Mucosa of stomach (tissue), 1 donor: ENCODE measurements at regions not wholly inside any gene's neighbourhood (a gene's known extent, or its start where the extent isn't known, plus 50 kb on each side); places are given as distances from the start of the nearest gene placed in this dataset.

Experiments used
- H3K27me3 ChIP-seq: one replicate; pipeline ENCODE4 v1.7.0; 2013; ENCODE audit warnings: mild to moderate bottlenecking, low read length; ENCODE audit not compliant: control insufficient read depth, insufficient read depth
- H3K36me3 ChIP-seq: one replicate; pipeline ENCODE4 v1.7.0; 2013; ENCODE audit warnings: low read length; ENCODE audit not compliant: control insufficient read depth, insufficient read depth
- H3K4me1 ChIP-seq: one replicate; pipeline ENCODE4 v1.7.0; 2013; ENCODE audit warnings: mild to moderate bottlenecking, low read length; ENCODE audit not compliant: control insufficient read depth, insufficient read depth
- H3K4me3 ChIP-seq: one replicate; pipeline ENCODE4 v1.7.0; 2013; ENCODE audit warnings: low read length
- H3K9ac ChIP-seq: one replicate; pipeline ENCODE4 v1.7.0; 2013; ENCODE audit warnings: mild to moderate bottlenecking, low read length, moderate library complexity
- H3K9me3 ChIP-seq: one replicate; pipeline ENCODE4 v1.7.0; 2013; ENCODE audit warnings: mild to moderate bottlenecking, low read length, moderate library complexity; ENCODE audit not compliant: control insufficient read depth
- donor health status: Pancreatic carcinoma.

- no peaks in the 10 kb centered on the region for H3K36me3 ChIP-seq
- H3K9ac ChIP-seq, result no peak overlapping the region
- no peaks in the 10 kb centered on the region for H3K9me3 ChIP-seq
- no peaks in the 10 kb centered on the region for H3K4me1 ChIP-seq
- H3K27me3 ChIP-seq, result no peaks in the 10 kb centered on the region
- no peak overlapping the region for H3K4me3 ChIP-seq
Observed at GRCh38 chr22:47540011-47540410, 777.6 kb downstream of the TBC1D22A start.

- Histone ChIP-seq H3K4me1 (no peaks in the 10 kb centered on the region), H3K9ac (no peak overlapping the region)
Observed at GRCh38 chr22:47539374-47539773, 776.9 kb downstream of the TBC1D22A start.

GRCh38 chr22:47535681-47536080, 773.2 kb downstream of the TBC1D22A start:
- H3K9me3 ChIP-seq, result no peaks in the 10 kb centered on the region
- no peak overlapping the region for H3K4me3 ChIP-seq
- no peaks in the 10 kb centered on the region for H3K27me3 ChIP-seq
- no peaks in the 10 kb centered on the region for H3K36me3 ChIP-seq
- no peaks in the 10 kb centered on the region for H3K4me1 ChIP-seq
- H3K9ac ChIP-seq, result no peak overlapping the region

More at GRCh38 chr22:47539374-47539773, 776.9 kb downstream of the TBC1D22A start:
- no peaks in the 10 kb centered on the region for H3K27me3 ChIP-seq
- H3K9me3 ChIP-seq, result no peaks in the 10 kb centered on the region
- no peaks in the 10 kb centered on the region for H3K36me3 ChIP-seq
- H3K4me3 ChIP-seq, result no peak overlapping the region

DNA sequence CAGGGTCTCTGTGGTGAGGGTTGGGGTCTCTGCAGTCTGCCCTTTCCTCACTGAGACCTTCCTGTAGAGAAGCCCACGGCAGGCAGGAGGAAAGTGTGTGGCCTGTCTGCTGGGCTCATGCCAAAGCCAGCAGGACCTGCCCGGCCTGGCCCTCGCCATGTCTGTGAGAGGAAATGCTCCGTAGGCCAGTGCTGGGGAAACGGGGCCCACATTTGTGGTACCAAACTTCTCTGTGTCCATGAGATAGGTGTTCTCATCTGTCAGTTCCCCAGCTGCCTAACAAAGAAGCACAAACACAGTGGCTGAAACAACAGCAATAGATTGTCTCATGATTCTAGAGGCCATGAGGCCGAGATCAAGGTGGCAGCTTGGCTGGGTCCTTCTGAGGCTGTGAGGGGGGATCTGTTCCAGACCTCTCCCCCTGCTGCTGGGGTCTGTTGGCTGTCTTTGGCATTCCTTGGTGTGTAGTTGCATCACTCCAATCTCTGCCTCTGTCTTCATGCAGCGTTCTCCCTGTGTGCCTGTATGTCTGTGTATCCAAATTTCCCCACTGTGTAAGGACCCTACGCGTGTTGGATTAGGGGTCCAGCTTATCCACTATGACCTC, 772.5 kb downstream of the TBC1D22A start:
- H3K4me1 ChIP-seq, result no peaks in the 10 kb centered on the region
- no peak overlapping the region for H3K4me3 ChIP-seq
- H3K36me3 ChIP-seq, result no peaks in the 10 kb centered on the region
- no peaks in the 10 kb centered on the region for H3K9me3 ChIP-seq
- no peak overlapping the region for H3K9ac ChIP-seq
- H3K27me3 ChIP-seq, result no peaks in the 10 kb centered on the region

GRCh38 chr22:47533961-47534803, 771.7 kb downstream of the TBC1D22A start:
- no peaks in the 10 kb centered on the region for H3K4me1 ChIP-seq
- no peaks in the 10 kb centered on the region for H3K36me3 ChIP-seq
- H3K4me3 ChIP-seq, result no peak overlapping the region
- H3K9me3 ChIP-seq, result no peaks in the 10 kb centered on the region
- H3K9ac ChIP-seq, result no peak overlapping the region
- H3K27me3 ChIP-seq, result no peaks in the 10 kb centered on the region

DNA sequence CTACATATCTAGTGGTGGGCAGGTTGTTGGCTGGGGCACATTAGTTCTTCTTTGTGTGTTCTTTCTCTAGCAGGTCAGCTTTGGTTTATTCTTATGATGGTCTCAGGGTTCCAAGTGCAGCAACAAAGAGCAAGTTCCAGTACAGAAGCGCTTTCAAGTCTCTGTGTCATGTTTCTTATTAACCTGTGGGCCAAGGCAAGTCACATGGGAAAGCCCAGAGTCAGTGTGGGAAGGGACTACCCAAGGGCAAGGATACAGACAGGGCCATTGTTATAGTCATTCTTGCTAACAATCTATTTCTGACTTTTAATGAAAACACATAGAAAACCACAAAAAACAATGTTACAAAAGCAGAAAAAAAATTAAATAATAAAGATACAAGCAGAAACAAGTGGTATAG, 754.6 kb downstream of the TBC1D22A start:
- Histone ChIP-seq H3K36me3 (no peaks in the 10 kb centered on the region), H3K9ac (no peak overlapping the region), H3K4me1 (no peaks in the 10 kb centered on the region), H3K27me3 (no peaks in the 10 kb centered on the region), H3K9me3 (no peaks in the 10 kb centered on the region), H3K4me3 (no peak overlapping the region)

GRCh38 chr22:47515384-47516125, 753.1 kb downstream of the TBC1D22A start:
- Histone ChIP-seq H3K27me3 (no peaks in the 10 kb centered on the region), H3K36me3 (no peaks in the 10 kb centered on the region), H3K4me1 (no peaks in the 10 kb centered on the region), H3K9me3 (no peaks in the 10 kb centered on the region), H3K4me3 (no peak overlapping the region), H3K9ac (no peak overlapping the region)

GRCh38 chr22:47512617-47513016, 750.2 kb downstream of the TBC1D22A start:
- Histone ChIP-seq H3K27me3 (no peaks in the 10 kb centered on the region), H3K4me3 (no peak overlapping the region), H3K9me3 (no peaks in the 10 kb centered on the region), H3K36me3 (no peaks in the 10 kb centered on the region), H3K9ac (no peak overlapping the region), H3K4me1 (no peaks in the 10 kb centered on the region)

GRCh38 chr22:47504962-47505361, 742.5 kb downstream of the TBC1D22A start:
- H3K36me3 ChIP-seq, result no peaks in the 10 kb centered on the region
- no peak overlapping the region for H3K9ac ChIP-seq
- H3K4me1 ChIP-seq, result no peaks in the 10 kb centered on the region
- no peaks in the 10 kb centered on the region for H3K27me3 ChIP-seq
- no peaks in the 10 kb centered on the region for H3K9me3 ChIP-seq
- H3K4me3 ChIP-seq, result no peak overlapping the region

DNA sequence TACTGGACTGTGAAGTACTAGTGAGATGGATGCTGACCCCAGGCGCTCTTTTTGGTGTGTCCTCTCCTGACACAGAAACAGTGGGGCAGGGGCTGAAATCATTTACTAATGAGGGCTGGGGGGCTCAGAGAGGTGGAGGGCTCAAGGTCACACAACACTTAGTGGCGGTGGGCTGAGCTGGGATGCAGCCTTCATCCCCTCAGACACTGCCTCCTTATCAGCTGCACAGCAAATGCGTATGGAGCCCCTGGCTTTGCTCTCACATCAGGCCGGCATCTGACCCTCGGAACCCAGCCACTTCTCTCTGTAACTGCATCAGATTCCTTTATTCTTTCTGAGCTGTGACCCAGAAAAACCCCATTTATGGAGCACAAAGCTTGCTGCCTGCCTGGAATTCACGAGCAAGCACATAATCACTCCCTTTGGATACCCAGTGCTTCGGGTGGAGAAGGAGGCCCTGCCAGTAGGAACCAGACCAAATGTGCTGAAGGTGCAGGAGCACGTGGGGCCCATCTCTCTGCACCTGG, 736.6 kb downstream of the TBC1D22A start:
- H3K36me3 ChIP-seq, result no peaks in the 10 kb centered on the region
- H3K27me3 ChIP-seq, result no peaks in the 10 kb centered on the region
- no peaks in the 10 kb centered on the region for H3K9me3 ChIP-seq
- H3K4me1 ChIP-seq, result no peaks in the 10 kb centered on the region
- no peak overlapping the region for H3K9ac ChIP-seq
- H3K4me3 ChIP-seq, result no peak overlapping the region

DNA sequence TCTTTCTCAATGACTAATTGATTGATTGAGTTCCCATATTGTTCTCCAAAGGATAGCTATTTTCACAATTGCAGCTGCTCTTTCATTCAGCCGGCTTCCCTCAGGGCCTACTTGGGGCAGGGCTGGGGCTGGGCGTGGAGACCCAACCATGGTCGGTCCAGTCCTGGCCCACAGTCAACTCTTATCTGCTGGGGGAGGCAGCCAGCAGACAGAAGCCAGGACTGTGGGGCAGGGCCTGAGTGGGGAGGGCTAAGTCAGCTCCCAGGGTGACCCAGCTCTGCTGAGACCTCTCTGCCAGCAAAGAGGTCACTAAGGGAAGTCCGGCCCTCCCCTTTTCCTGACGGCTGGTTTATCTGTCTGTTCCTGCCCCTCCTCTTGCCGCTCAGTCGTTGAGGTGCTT, 735.2 kb downstream of the TBC1D22A start:
- no peaks in the 10 kb centered on the region for H3K36me3 ChIP-seq
- no peaks in the 10 kb centered on the region for H3K4me1 ChIP-seq
- no peaks in the 10 kb centered on the region for H3K27me3 ChIP-seq
- no peak overlapping the region for H3K4me3 ChIP-seq
- H3K9ac ChIP-seq, result no peak overlapping the region
- no peaks in the 10 kb centered on the region for H3K9me3 ChIP-seq

- Histone ChIP-seq H3K4me1 (no peaks in the 10 kb centered on the region), H3K4me3 (no peak overlapping the region), H3K9me3 (no peaks in the 10 kb centered on the region), H3K9ac (no peak overlapping the region), H3K27me3 (no peaks in the 10 kb centered on the region), H3K36me3 (no peaks in the 10 kb centered on the region)
Observed at GRCh38 chr22:47495110-47495509, 732.7 kb downstream of the TBC1D22A start.
